CD8-positive, alpha-beta memory T cell (primary cell): ENCODE measurements at regions not wholly inside any gene's neighbourhood (a gene's known extent, or its start where the extent isn't known, plus 50 kb on each side); places are given as distances from the start of the nearest gene placed in this dataset.

Experiments used
- CTCF ChIA-PET: fragments of 350-600 bp; sonication (Branson Sonifier 250); formaldehyde crosslinking; loops from one replicate; lab custom pipeline; 2021; ENCODE audit warnings: antibody characterized with exemption; lab: Charles Lee
- POLR2A ChIA-PET: fragments of 350-600 bp; sonication (Branson Sonifier 250); formaldehyde crosslinking; loops from one replicate; lab custom pipeline; 2021; ENCODE audit warnings: antibody characterized with exemption; lab: Charles Lee
- DNase-seq, 5 donors: peaks; one replicate each; pipeline versions ENCODE4 v3.0.0 to v3.0.0-alpha.2; 2020 to 2022; ENCODE audit warnings: mixed read lengths in 1 of 5
- H3K27ac ChIP-seq: one replicate; pipeline ENCODE4 v1.7.0; 2013; ENCODE audit warnings: low read depth, mild to moderate bottlenecking, low read length, moderate library complexity
- H3K27me3 ChIP-seq: 2 replicates; pipeline ENCODE4 v1.7.0; 2013; ENCODE audit warnings: low read length, mild to moderate bottlenecking; ENCODE audit not compliant: insufficient read depth, poor library complexity, severe bottlenecking
- H3K36me3 ChIP-seq: 2 replicates; pipeline ENCODE4 v1.7.0; 2013; ENCODE audit warnings: mild to moderate bottlenecking, low read length, moderate library complexity; ENCODE audit not compliant: insufficient read depth
- H3K4me1 ChIP-seq: 2 replicates; pipeline ENCODE4 v1.7.0; 2013; ENCODE audit warnings: mild to moderate bottlenecking, low read length, moderate library complexity; ENCODE audit not compliant: insufficient read depth
- H3K4me3 ChIP-seq: 2 replicates; pipeline ENCODE4 v1.7.0; 2013; ENCODE audit warnings: mild to moderate bottlenecking, low read length
- H3K9me3 ChIP-seq: 2 replicates; pipeline ENCODE4 v1.7.0; 2013; ENCODE audit warnings: mild to moderate bottlenecking, low read length
- H3K27ac Mint-ChIP-seq, 8 donors: one replicate each; pipeline ENCODE4 v1.8.0; 2020 to 2021; ENCODE audit warnings: mixed read lengths in 8 of 8, mild to moderate bottlenecking in 6 of 8, inconsistent platforms in 3 of 8, moderate library complexity in 3 of 8
- H3K27me3 Mint-ChIP-seq, 2 donors: one replicate each; pipeline ENCODE4 v1.8.0; 2020 to 2021; ENCODE audit warnings: mixed read lengths in 2 of 2, mild to moderate bottlenecking in 1 of 2, moderate library complexity in 1 of 2
- H3K36me3 Mint-ChIP-seq, 3 donors: one replicate each; pipeline ENCODE4 v1.8.0; 2020 to 2021; ENCODE audit warnings: mixed read lengths in 3 of 3, inconsistent platforms in 1 of 3, mild to moderate bottlenecking in 1 of 3
- H3K4me1 Mint-ChIP-seq, 3 donors: one replicate each; pipeline ENCODE4 v1.8.0; 2020 to 2021; ENCODE audit warnings: mixed read lengths in 3 of 3, inconsistent platforms in 1 of 3, mild to moderate bottlenecking in 1 of 3
- H3K4me3 Mint-ChIP-seq, 7 donors: one replicate each; pipeline ENCODE4 v1.8.0; 2020 to 2021; ENCODE audit warnings: mixed read lengths in 7 of 7, mild to moderate bottlenecking in 6 of 7, moderate library complexity in 4 of 7, inconsistent platforms in 2 of 7
- H3K9me3 Mint-ChIP-seq, 5 donors: one replicate each; pipeline ENCODE4 v1.8.0; 2020 to 2022; ENCODE audit warnings: mixed read lengths in 5 of 5, mild to moderate bottlenecking in 3 of 5, moderate library complexity in 2 of 5, inconsistent platforms in 1 of 5

- H3K36me3 ChIP-seq = no peaks in the 10 kb centered on the region
- Mint-ChIP-seq H3K36me3 (no peaks in the 10 kb centered on the region), H3K9me3 (no peaks in the 10 kb centered on the region), H3K27me3 (peaks cover 10 to 31% of the 10 kb centered on the region in 2 donors), H3K27ac (no peak overlapping the region), H3K4me3 (no peak overlapping the region), H3K4me1 (no peaks in the 10 kb centered on the region)
- H3K27me3 ChIP-seq = no peaks in the 10 kb centered on the region
- no peak overlapping the region for H3K4me3 ChIP-seq
- no peaks in the 10 kb centered on the region for H3K4me1 ChIP-seq
- no peak for DNase-seq
- ChIA-PET CTCF (interaction anchor here (1.3 kb wide), 1 partner anchor 27 kb away, joined by 3 read pairs; no protein-coding TSS in a partner anchor), POLR2A (no interaction called here)
- H3K9me3 ChIP-seq = no peaks in the 10 kb centered on the region
- no peak overlapping the region for H3K27ac ChIP-seq
Measured at GRCh38 chr13:26956522-26957142, 196.0 kb upstream of the GPR12 start.

GRCh38 chr13:26954976-26955375 is 194.4 kb upstream of the GPR12 start:
- Mint-ChIP-seq H3K4me3 (no peak overlapping the region), H3K27me3 (peaks cover 6 to 27% of the 10 kb centered on the region in 2 donors), H3K27ac (no peak overlapping the region), H3K4me1 (no peaks in the 10 kb centered on the region), H3K9me3 (no peaks in the 10 kb centered on the region), H3K36me3 (no peaks in the 10 kb centered on the region)
- no peak overlapping the region for H3K4me3 ChIP-seq
- ChIA-PET POLR2A (no interaction called here), CTCF (no interaction called here)
- H3K9me3 ChIP-seq = no peaks in the 10 kb centered on the region
- DNase-seq = no peak
- no peaks in the 10 kb centered on the region for H3K27me3 ChIP-seq
- H3K27ac ChIP-seq = no peak overlapping the region
- no peaks in the 10 kb centered on the region for H3K4me1 ChIP-seq
- no peaks in the 10 kb centered on the region for H3K36me3 ChIP-seq

GRCh38 chr13:26953291-26953690 is 192.7 kb upstream of the GPR12 start:
- no peak for DNase-seq
- Mint-ChIP-seq H3K27ac (no peak overlapping the region), H3K27me3 (peaks cover 6 to 22% of the 10 kb centered on the region in 2 donors)

GRCh38 chr13:26952551-26953143 is 192.1 kb upstream of the GPR12 start:
- peaks cover 7 to 20% of the 10 kb centered on the region in 2 donors for H3K27me3 Mint-ChIP-seq
- no peaks in the 10 kb centered on the region for H3K9me3 Mint-ChIP-seq
- H3K4me1 Mint-ChIP-seq = no peaks in the 10 kb centered on the region
- POLR2A ChIA-PET = no interaction called here
- no peaks in the 10 kb centered on the region for H3K9me3 ChIP-seq
- no peaks in the 10 kb centered on the region for H3K27me3 ChIP-seq
- no peak overlapping the region for H3K4me3 Mint-ChIP-seq
- no peak overlapping the region for H3K4me3 ChIP-seq
- no peak for DNase-seq
- H3K27ac Mint-ChIP-seq = no peak overlapping the region
- no peaks in the 10 kb centered on the region for H3K36me3 ChIP-seq
- H3K27ac ChIP-seq = no peak overlapping the region
- H3K4me1 ChIP-seq = no peaks in the 10 kb centered on the region
- CTCF ChIA-PET = no interaction called here
- H3K36me3 Mint-ChIP-seq = no peaks in the 10 kb centered on the region

More at GRCh38 chr13:26953291-26953690, 192.7 kb upstream of the GPR12 start:
- no peak overlapping the region for H3K4me3 ChIP-seq
- Mint-ChIP-seq H3K4me1 (no peaks in the 10 kb centered on the region), H3K9me3 (no peaks in the 10 kb centered on the region), H3K36me3 (no peaks in the 10 kb centered on the region), H3K4me3 (no peak overlapping the region)
- CTCF ChIA-PET = no interaction called here
- H3K27ac ChIP-seq = no peak overlapping the region
- no peaks in the 10 kb centered on the region for H3K9me3 ChIP-seq
- no peaks in the 10 kb centered on the region for H3K27me3 ChIP-seq
- POLR2A ChIA-PET = no interaction called here
- no peaks in the 10 kb centered on the region for H3K4me1 ChIP-seq
- H3K36me3 ChIP-seq = no peaks in the 10 kb centered on the region

GRCh38 chr13:26951581-26952177 is 191.1 kb upstream of the GPR12 start:
- CTCF ChIA-PET = interaction anchor here (1.8 kb wide), 1 partner anchor 22 kb away, joined by 3 read pairs; no protein-coding TSS in a partner anchor
- DNase-seq = no peak
- H3K27ac ChIP-seq = no peak overlapping the region
- Mint-ChIP-seq H3K27me3 (peaks cover 3 to 16% of the 10 kb centered on the region in 2 donors), H3K36me3 (no peaks in the 10 kb centered on the region), H3K4me1 (no peaks in the 10 kb centered on the region), H3K27ac (no peak overlapping the region), H3K4me3 (no peak overlapping the region), H3K9me3 (no peaks in the 10 kb centered on the region)
- H3K9me3 ChIP-seq = no peaks in the 10 kb centered on the region
- no peaks in the 10 kb centered on the region for H3K36me3 ChIP-seq
- H3K27me3 ChIP-seq = no peaks in the 10 kb centered on the region
- no peaks in the 10 kb centered on the region for H3K4me1 ChIP-seq
- H3K4me3 ChIP-seq = no peak overlapping the region
- POLR2A ChIA-PET = no interaction called here

- Mint-ChIP-seq H3K4me1 (no peaks in the 10 kb centered on the region), H3K4me3 (no peak overlapping the region), H3K36me3 (no peaks in the 10 kb centered on the region), H3K27me3 (peaks cover 3 to 16% of the 10 kb centered on the region in 2 donors), H3K9me3 (no peaks in the 10 kb centered on the region), H3K27ac (no peak overlapping the region)
- no peaks in the 10 kb centered on the region for H3K27me3 ChIP-seq
- ChIA-PET POLR2A (no interaction called here), CTCF (interaction anchor here (1.8 kb wide), 1 partner anchor 21 kb away, joined by 3 read pairs; no protein-coding TSS in a partner anchor)
- H3K4me1 ChIP-seq = no peaks in the 10 kb centered on the region
- H3K9me3 ChIP-seq = no peaks in the 10 kb centered on the region
- no peak overlapping the region for H3K4me3 ChIP-seq
- H3K36me3 ChIP-seq = no peaks in the 10 kb centered on the region
- H3K27ac ChIP-seq = no peak overlapping the region
- no peak for DNase-seq
Measured at GRCh38 chr13:26950968-26951367, 190.4 kb upstream of the GPR12 start.

- Histone ChIP-seq H3K27me3 (no peaks in the 10 kb centered on the region), H3K4me3 (no peak overlapping the region), H3K9me3 (no peaks in the 10 kb centered on the region), H3K27ac (no peak overlapping the region), H3K4me1 (no peaks in the 10 kb centered on the region), H3K36me3 (no peaks in the 10 kb centered on the region)
- Mint-ChIP-seq H3K4me1 (no peaks in the 10 kb centered on the region), H3K27ac (no peak overlapping the region), H3K36me3 (no peaks in the 10 kb centered on the region), H3K4me3 (no peak overlapping the region), H3K9me3 (no peaks in the 10 kb centered on the region), H3K27me3 (peaks cover 3 to 16% of the 10 kb centered on the region in 2 donors)
- no peak for DNase-seq
- ChIA-PET CTCF (interaction anchor here (1.8 kb wide), 1 partner anchor 21 kb away, joined by 3 read pairs; no protein-coding TSS in a partner anchor), POLR2A (no interaction called here)
Measured at GRCh38 chr13:26950546-26950945, 190.0 kb upstream of the GPR12 start.
